HFFc6 (cell line): ENCODE measurements at regions not wholly inside any gene's neighbourhood (a gene's known extent, or its start where the extent isn't known, plus 50 kb on each side); places are given as distances from the start of the nearest gene placed in this dataset.

ENCODE experiments used
- DNase-seq: peaks from one replicate; pipeline ENCODE4 v3.0.0-alpha.2; 2018
- H3K27ac Mint-ChIP-seq: 2 replicates; pipeline ENCODE4 v1.8.0; 2020; ENCODE audit warnings: mild to moderate bottlenecking, mixed read lengths
- H3K27me3 Mint-ChIP-seq: 2 replicates; pipeline ENCODE4 v1.8.0; 2021; ENCODE audit warnings: mild to moderate bottlenecking, moderate library complexity, mixed read lengths; ENCODE audit not compliant: insufficient read depth
- H3K36me3 Mint-ChIP-seq: 2 replicates; pipeline ENCODE4 v1.8.0; 2021; ENCODE audit warnings: low read depth, mixed read lengths
- H3K4me1 Mint-ChIP-seq: 2 replicates; pipeline ENCODE4 v1.8.0; 2020; ENCODE audit warnings: low read depth, mixed read lengths
- H3K4me3 Mint-ChIP-seq: 2 replicates; pipeline ENCODE4 v1.8.0; 2020; ENCODE audit warnings: mild to moderate bottlenecking, moderate library complexity, mixed read lengths
- H3K9me3 Mint-ChIP-seq: 2 replicates; pipeline ENCODE4 v1.8.0; 2020; ENCODE audit warnings: mild to moderate bottlenecking, mixed read lengths
- CTCF ChIP-seq: fragments of 200-600 bp; sonication (generic); IDR thresholded peaks from 2 replicates; pipeline ENCODE4 v1.5.0; 2021; ENCODE audit warnings: antibody characterized with exemption, mild to moderate bottlenecking

- DNase-seq = no peak
- no peak overlapping the region for H3K27ac Mint-ChIP-seq
- peaks cover 55% of the 10 kb centered on the region for H3K9me3 Mint-ChIP-seq
- peaks cover 2% of the 10 kb centered on the region; the same call in 1 of the 2 replicates for H3K27me3 Mint-ChIP-seq
- no peaks in the 10 kb centered on the region for H3K36me3 Mint-ChIP-seq
- H3K4me3 Mint-ChIP-seq = no peak overlapping the region
- no peaks in the 10 kb centered on the region for H3K4me1 Mint-ChIP-seq
- no peak for TF ChIP-seq CTCF
Measured at GRCh38 chr2:21730141-21730540, 606.4 kb downstream of the TDRD15 start.

GRCh38 chr2:21740484-21740883 is 616.7 kb downstream of the TDRD15 start:
- TF ChIP-seq CTCF = no peak
- no peak overlapping the region for H3K4me3 Mint-ChIP-seq
- peaks cover 5% of the 10 kb centered on the region; the same call in 1 of the 2 replicates for H3K36me3 Mint-ChIP-seq
- peaks cover 34% of the 10 kb centered on the region for H3K9me3 Mint-ChIP-seq
- H3K4me1 Mint-ChIP-seq = no peaks in the 10 kb centered on the region
- no peak for DNase-seq
- peaks cover 2% of the 10 kb centered on the region; the same call in 1 of the 2 replicates for H3K27me3 Mint-ChIP-seq
- H3K27ac Mint-ChIP-seq = no peak overlapping the region

GRCh38 chr2:21746499-21746898 is 622.7 kb downstream of the TDRD15 start:
- Mint-ChIP-seq H3K36me3 (peaks cover under 1% of the 10 kb centered on the region; the same call in 1 of the 2 replicates), H3K4me3 (no peak overlapping the region), H3K4me1 (no peaks in the 10 kb centered on the region), H3K9me3 (peaks cover 58% of the 10 kb centered on the region), H3K27me3 (no peaks in the 10 kb centered on the region), H3K27ac (no peak overlapping the region)
- DNase-seq = no peak
- TF ChIP-seq CTCF = no peak

DNA sequence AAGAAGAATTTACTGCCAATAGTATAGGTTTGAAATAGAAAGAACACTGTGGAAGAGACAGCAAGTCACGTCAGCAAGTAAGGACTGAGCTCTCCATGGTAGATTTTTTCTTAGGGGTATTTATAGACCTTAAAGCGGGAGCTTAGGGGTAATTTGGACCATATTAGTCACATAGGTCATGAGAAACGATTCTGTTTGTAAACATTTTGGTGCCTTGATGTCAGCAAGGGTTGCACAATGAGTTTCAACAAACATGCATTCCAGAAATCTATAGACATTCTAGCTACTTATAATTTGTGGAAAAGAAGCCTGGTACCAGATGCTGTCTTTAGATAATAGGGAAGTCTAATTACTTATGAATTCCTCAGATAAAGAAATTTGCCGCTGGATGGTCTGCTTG is 624.7 kb downstream of the TDRD15 start:
- H3K27me3 Mint-ChIP-seq = no peaks in the 10 kb centered on the region
- no peak overlapping the region for H3K27ac Mint-ChIP-seq
- no peak overlapping the region for H3K4me3 Mint-ChIP-seq
- peaks cover 60% of the 10 kb centered on the region for H3K9me3 Mint-ChIP-seq
- H3K36me3 Mint-ChIP-seq = no peaks in the 10 kb centered on the region
- no peak for DNase-seq
- TF ChIP-seq CTCF = no peak
- no peaks in the 10 kb centered on the region for H3K4me1 Mint-ChIP-seq

GRCh38 chr2:21754164-21754788 is 630.5 kb downstream of the TDRD15 start:
- Mint-ChIP-seq H3K4me1 (no peaks in the 10 kb centered on the region), H3K27me3 (no peaks in the 10 kb centered on the region), H3K9me3 (peaks cover 45% of the 10 kb centered on the region), H3K4me3 (no peak overlapping the region), H3K27ac (no peak overlapping the region), H3K36me3 (no peaks in the 10 kb centered on the region)
- no peak for DNase-seq
- no peak for TF ChIP-seq CTCF
